Sigmoid colon (tissue), 4 donors: ENCODE measurements at regions not wholly inside any gene's neighbourhood (a gene's known extent, or its start where the extent isn't known, plus 50 kb on each side); places are given as distances from the start of the nearest gene placed in this dataset.

Experiments used
- CTCF ChIP-seq, 4 experiments: fragments of 450-650 bp in 3 of 4; fragments of 200-600 bp in 1 of 4; IDR thresholded peaks; one replicate each; pipeline ENCODE4 v1.5.1; 2016 to 2019; ENCODE audit warnings: antibody characterized with exemption in 4 of 4, mild to moderate bottlenecking in 3 of 4, moderate library complexity in 2 of 4
- POLR2A ChIP-seq, 2 donors: fragments of 450-650 bp; IDR thresholded peaks; one replicate each; pipeline ENCODE4 v1.6.1; 2016; ENCODE audit warnings: antibody characterized with exemption in 2 of 2, mild to moderate bottlenecking in 2 of 2, moderate library complexity in 2 of 2
- POLR2AphosphoS5 ChIP-seq, 4 donors: sonication (generic); formaldehyde crosslinking; IDR thresholded peaks; one replicate each; pipeline ENCODE4 v1.6.1; 2017; ENCODE audit warnings: antibody characterized with exemption in 4 of 4

- TF ChIP-seq CTCF (IDR thresholded peaks at IDR 0.05) (no peak), POLR2AphosphoS5 (IDR thresholded peaks at IDR 0.05) (peak in 1 of 4 donors; percentile 12), POLR2A (IDR thresholded peaks at IDR 0.05) (no peak)
Measured at GRCh38 chr12:125314051-125314755, 249.0 kb downstream of the AACS start.
